Activated CD4-positive, alpha-beta T cell treated with anti-CD3 and anti-CD28 coated beads, Interleukin-2, amount 50 U/mL, for 48 hours (primary cell): ENCODE measurements at regions not wholly inside any gene's neighbourhood (a gene's known extent, or its start where the extent isn't known, plus 50 kb on each side); places are given as distances from the start of the nearest gene placed in this dataset.

Experiments used
- DNase-seq, 2 experiments: peaks; one replicate each; pipeline ENCODE4 v3.0.0-alpha.2; 2020

- no peak for DNase-seq
These were observed 488.0 kb upstream of the SUCLG2 start for GRCh38 chr3:68142441-68142840.

DNA sequence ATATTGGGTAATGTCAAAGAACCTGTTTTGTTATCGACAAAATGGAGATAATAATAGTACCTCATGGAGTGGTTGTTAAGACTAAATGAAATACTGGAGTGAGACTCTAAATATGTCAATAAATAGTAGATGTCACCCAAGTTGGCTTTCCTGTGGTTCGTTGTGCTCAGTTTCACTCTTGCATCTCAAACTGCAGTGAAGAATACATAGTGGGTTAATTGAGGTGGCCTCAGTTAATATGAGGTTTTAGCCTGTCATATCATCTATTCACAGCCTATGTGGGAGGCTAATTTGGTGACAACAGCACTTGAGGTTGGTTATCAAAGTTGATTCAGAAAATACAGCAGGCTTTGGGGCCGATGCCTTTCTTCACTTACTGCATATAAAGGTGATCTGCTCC lies 485.5 kb upstream of the SUCLG2 start:
- no peak for DNase-seq

- DNase-seq: no peak
These were observed 482.0 kb upstream of the SUCLG2 start for GRCh38 chr3:68136411-68136810.

- DNase-seq: no peak
These were observed 480.7 kb upstream of the SUCLG2 start for GRCh38 chr3:68135067-68135466.

- DNase-seq: no peak
These were observed 474.7 kb upstream of the SUCLG2 start for GRCh38 chr3:68129065-68129464.

GRCh38 chr3:68123231-68123630 lies 468.8 kb upstream of the SUCLG2 start:
- DNase-seq: no peak

GRCh38 chr3:68121287-68121686 lies 466.9 kb upstream of the SUCLG2 start:
- DNase-seq: no peak

DNA sequence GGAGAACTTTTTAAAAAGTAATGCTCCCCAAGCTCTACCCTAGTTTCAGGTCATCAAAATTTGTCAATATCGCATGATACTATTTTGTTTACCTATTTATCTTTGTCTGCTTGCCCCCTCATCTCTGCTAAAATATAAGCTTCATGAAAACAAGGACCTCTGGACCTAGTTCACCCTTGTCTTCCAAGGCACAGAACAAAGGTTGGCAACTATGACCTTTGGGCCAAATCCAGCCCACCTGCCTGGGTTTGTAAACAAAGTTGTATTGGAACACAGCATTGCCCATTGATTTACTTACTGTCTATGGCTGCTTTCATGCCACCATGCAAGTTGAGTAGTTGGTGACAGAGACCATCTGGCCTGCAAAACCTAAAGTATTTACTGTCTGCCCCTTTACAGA lies 462.2 kb upstream of the SUCLG2 start:
- DNase-seq: no peak

GRCh38 chr3:68103811-68104210 lies 449.4 kb upstream of the SUCLG2 start:
- DNase-seq: no peak

DNA sequence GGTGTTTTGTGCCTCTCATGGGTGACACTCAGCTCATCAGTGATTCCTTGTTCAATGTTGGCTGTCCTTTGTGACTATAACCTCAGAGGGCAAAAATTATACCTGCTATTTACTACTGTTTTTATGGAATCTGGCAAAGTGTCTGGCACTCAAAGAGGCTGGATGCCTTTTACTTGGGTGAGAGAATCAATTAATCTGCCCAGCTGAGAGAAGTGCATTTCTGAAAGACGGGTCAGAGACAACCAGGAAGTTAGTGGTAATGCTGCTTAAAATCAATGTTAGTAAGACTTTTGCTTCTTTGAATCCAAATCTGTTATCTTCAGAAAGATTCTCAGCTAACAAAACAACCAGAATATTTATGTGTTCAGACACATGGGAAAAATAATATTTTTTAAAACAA lies 436.2 kb upstream of the SUCLG2 start:
- no peak for DNase-seq

GRCh38 chr3:68089572-68090011 lies 435.2 kb upstream of the SUCLG2 start:
- DNase-seq: no peak

DNA sequence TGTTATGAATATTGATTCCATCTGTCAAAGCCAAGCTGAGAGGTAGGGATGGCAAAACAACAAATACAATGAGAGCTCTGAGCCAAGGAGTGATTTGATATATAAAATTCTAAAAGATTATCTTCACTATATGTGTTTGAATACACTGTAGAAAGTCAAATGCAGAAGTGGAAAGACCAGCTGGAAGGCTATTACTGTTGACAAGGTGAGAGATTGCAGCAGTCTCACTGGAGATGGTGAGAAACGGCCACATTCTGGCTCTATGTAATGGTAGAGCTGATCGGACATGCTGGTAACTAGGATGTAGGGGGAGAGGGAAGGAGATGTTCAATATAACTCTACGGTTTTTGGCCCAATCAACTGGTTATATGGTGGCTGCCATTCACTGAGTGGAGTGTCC lies 434.2 kb upstream of the SUCLG2 start:
- DNase-seq: no peak

GRCh38 chr3:68088216-68088615 lies 433.8 kb upstream of the SUCLG2 start:
- peak in 1 of 2 experiments; percentile 33 for DNase-seq

- DNase-seq: no peak
These were observed 417.6 kb upstream of the SUCLG2 start for GRCh38 chr3:68072062-68072461.

GRCh38 chr3:68070186-68070585 lies 415.8 kb upstream of the SUCLG2 start:
- DNase-seq: no peak

DNA sequence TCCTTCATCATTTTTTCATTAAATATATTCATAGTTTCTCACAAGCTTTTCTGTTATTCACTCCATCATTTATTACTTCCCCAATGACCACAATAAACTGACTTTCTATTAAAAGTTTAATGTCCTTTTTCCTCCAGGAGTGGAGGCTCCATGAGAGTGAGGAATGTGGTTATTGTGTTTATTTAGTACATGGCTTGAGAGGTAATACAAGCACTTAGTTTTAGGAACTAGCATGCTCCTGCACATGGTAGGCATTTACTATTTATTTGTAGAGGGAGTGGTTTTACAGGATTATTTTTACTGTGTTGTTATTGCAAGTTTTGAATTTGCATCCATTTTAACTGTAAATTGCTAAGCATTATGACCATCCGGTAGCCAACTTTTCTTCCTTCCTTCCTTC lies 412.9 kb upstream of the SUCLG2 start:
- no peak for DNase-seq

DNA sequence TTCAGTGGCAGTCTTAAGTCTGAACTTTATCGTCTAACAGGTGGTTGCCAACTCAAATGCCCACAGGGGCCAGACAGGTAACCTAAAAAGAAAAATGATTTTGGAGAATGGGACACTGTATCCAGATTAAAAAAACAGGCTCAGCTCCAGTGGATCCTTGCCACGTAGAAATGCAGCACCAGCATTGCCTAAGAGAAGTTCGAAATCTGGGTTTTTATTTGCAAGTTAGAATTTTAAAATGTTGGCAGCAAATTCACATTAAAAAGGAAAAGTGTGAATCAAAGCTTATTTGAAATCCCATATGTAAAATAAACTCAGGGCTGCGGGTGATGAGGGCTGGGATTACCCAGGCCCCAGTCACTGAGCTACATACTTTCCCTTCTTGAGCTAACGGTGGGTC lies 408.5 kb upstream of the SUCLG2 start:
- no peak for DNase-seq

DNA sequence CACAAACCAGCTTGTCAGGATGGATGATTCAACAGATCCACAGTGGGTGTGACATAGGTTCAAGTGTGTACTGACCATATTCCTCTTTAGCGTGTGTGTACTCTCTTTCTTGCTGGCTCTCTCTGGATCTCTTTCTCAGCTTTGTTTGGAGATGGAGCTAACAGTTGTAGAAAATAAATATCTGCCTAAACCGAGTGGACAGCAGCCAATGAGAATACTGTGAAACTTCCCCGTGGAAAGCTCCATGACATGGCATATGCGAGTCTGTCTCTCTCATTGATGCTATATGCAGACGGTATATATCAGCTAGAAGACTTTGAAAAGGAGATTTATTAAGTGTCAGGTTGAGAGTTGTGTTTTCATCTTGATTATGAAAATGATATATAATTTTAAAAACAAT lies 406.5 kb upstream of the SUCLG2 start:
- no peak for DNase-seq

- DNase-seq: no peak
These were observed 405.8 kb upstream of the SUCLG2 start for GRCh38 chr3:68060191-68060590.

- no peak for DNase-seq
These were observed 405.3 kb upstream of the SUCLG2 start for GRCh38 chr3:68059628-68060152.

- DNase-seq: peak; percentile 29 to 50
These were observed 403.4 kb upstream of the SUCLG2 start for GRCh38 chr3:68057637-68058320.

GRCh38 chr3:68056556-68056955 lies 402.1 kb upstream of the SUCLG2 start:
- DNase-seq: no peak

DNA sequence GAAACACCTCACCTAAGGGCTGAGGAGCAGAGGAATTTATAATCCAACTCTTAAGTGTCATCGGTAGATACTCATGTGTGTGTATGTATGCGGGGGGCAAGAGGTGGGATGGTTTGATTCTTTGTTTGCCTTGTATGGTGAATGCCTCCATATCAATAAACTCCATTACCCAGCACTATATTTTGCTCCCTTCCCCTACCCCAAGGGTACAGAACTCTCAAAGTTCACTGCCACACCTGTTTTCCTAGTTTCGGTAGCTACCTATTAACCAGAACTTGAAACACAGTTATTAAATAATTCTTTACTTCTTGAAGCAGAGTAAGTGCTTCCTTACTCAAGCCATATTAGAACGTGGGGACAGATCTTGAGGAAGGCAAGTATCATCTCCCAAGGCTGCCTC lies 400.8 kb upstream of the SUCLG2 start:
- no peak for DNase-seq

GRCh38 chr3:68049776-68050175 lies 395.4 kb upstream of the SUCLG2 start:
- DNase-seq: no peak

GRCh38 chr3:68045976-68046375 lies 391.6 kb upstream of the SUCLG2 start:
- DNase-seq: no peak
